DMS79 (cell line): ENCODE measurements at regions not wholly inside any gene's neighbourhood (a gene's known extent, or its start where the extent isn't known, plus 50 kb on each side); places are given as distances from the start of the nearest gene placed in this dataset.
"Not testable (repeated sequence)": the region's sequence is repeated elsewhere in the genome, so short reads cannot be mapped to it uniquely, and the experiment has no call there.

Experiments
- DNase-seq: peaks from one replicate; lab custom pipeline; 2025; lab: John Stamatoyannopoulos, UW

GRCh38 chr11:25613865-25614264 lies 718.1 kb upstream of the ANO3 start:
- DNase-seq = no peak

GRCh38 chr11:25615069-25615468 lies 716.9 kb upstream of the ANO3 start:
- no peak for DNase-seq

- no peak for DNase-seq
Measured at GRCh38 chr11:25615841-25616240, 716.1 kb upstream of the ANO3 start.

- no peak for DNase-seq
Measured at GRCh38 chr11:25625094-25625493, 706.8 kb upstream of the ANO3 start.

GRCh38 chr11:25628030-25628429 lies 703.9 kb upstream of the ANO3 start:
- no peak for DNase-seq

GRCh38 chr11:25633230-25633629 lies 698.7 kb upstream of the ANO3 start:
- DNase-seq = no peak

GRCh38 chr11:25649220-25649619 lies 682.7 kb upstream of the ANO3 start:
- DNase-seq = not testable (repeated sequence)

- no peak for DNase-seq
Measured at GRCh38 chr11:25650319-25650718, 681.6 kb upstream of the ANO3 start.

GRCh38 chr11:25655636-25656035 lies 676.3 kb upstream of the ANO3 start:
- no peak for DNase-seq

- DNase-seq = no peak
Measured at GRCh38 chr11:25658916-25659315, 673.0 kb upstream of the ANO3 start.

- no peak for DNase-seq
Measured at GRCh38 chr11:25659706-25660105, 672.2 kb upstream of the ANO3 start.

- DNase-seq = no peak
Measured at GRCh38 chr11:25667871-25668270, 664.1 kb upstream of the ANO3 start.

GRCh38 chr11:25691959-25692358 lies 640.0 kb upstream of the ANO3 start:
- DNase-seq = no peak

GRCh38 chr11:25702417-25702816 lies 629.5 kb upstream of the ANO3 start:
- DNase-seq = no peak

GRCh38 chr11:25710975-25711374 lies 621.0 kb upstream of the ANO3 start:
- no peak for DNase-seq

- no peak for DNase-seq
Measured at GRCh38 chr11:25727944-25728343, 604.0 kb upstream of the ANO3 start.

GRCh38 chr11:25730230-25730629 lies 601.7 kb upstream of the ANO3 start:
- DNase-seq = no peak

GRCh38 chr11:25733777-25734176 lies 598.2 kb upstream of the ANO3 start:
- DNase-seq = no peak

GRCh38 chr11:25734591-25735211 lies 597.2 kb upstream of the ANO3 start:
- no peak for DNase-seq

GRCh38 chr11:25737071-25737675 lies 594.8 kb upstream of the ANO3 start:
- no peak for DNase-seq

- no peak for DNase-seq
Measured at GRCh38 chr11:25741886-25742285, 590.0 kb upstream of the ANO3 start.

GRCh38 chr11:25742800-25743199 lies 589.1 kb upstream of the ANO3 start:
- DNase-seq = no peak

- no peak for DNase-seq
Measured at GRCh38 chr11:25755381-25755780, 576.5 kb upstream of the ANO3 start.

GRCh38 chr11:25755918-25756584 lies 575.9 kb upstream of the ANO3 start:
- no peak for DNase-seq
